HG03439 (cell line): ENCODE measurements at regions not wholly inside any gene's neighbourhood (a gene's known extent, or its start where the extent isn't known, plus 50 kb on each side); places are given as distances from the start of the nearest gene placed in this dataset.

ENCODE experiments used
- ATAC-seq: cut with Tn5 transposase; IDR thresholded peaks from one replicate; pipeline ENCODE4 v1.9.1; 2021; ENCODE audit warnings: mild to moderate bottlenecking, moderate library complexity; ENCODE audit not compliant: unreplicated experiment

GRCh38 chr2:217691920-217692666, 310.7 kb downstream of the TNS1 start:
- no peak for ATAC-seq

- no peak for ATAC-seq
These were observed 311.3 kb downstream of the TNS1 start for GRCh38 chr2:217691516-217691915.

GRCh38 chr2:217689053-217689452, 313.7 kb downstream of the TNS1 start:
- ATAC-seq = no peak

- no peak for ATAC-seq
These were observed 314.3 kb downstream of the TNS1 start for GRCh38 chr2:217688494-217688893.

GRCh38 chr2:217687771-217688170, 315.0 kb downstream of the TNS1 start:
- ATAC-seq = no peak

GRCh38 chr2:217685255-217685605, 317.6 kb downstream of the TNS1 start:
- no peak for ATAC-seq

GRCh38 chr2:217684431-217685254, 318.2 kb downstream of the TNS1 start:
- no peak for ATAC-seq

- ATAC-seq = no peak
These were observed 319.5 kb downstream of the TNS1 start for GRCh38 chr2:217683106-217683870.

- ATAC-seq = no peak
These were observed 321.0 kb downstream of the TNS1 start for GRCh38 chr2:217681791-217682190.

- ATAC-seq = no peak
These were observed 322.4 kb downstream of the TNS1 start for GRCh38 chr2:217680381-217680780.

- ATAC-seq = no peak
These were observed 329.2 kb downstream of the TNS1 start for GRCh38 chr2:217673627-217674026.

GRCh38 chr2:217672472-217672871, 330.3 kb downstream of the TNS1 start:
- no peak for ATAC-seq

- no peak for ATAC-seq
These were observed 330.9 kb downstream of the TNS1 start for GRCh38 chr2:217671871-217672270.

- ATAC-seq = no peak
These were observed 331.7 kb downstream of the TNS1 start for GRCh38 chr2:217671075-217671474.

GRCh38 chr2:217669831-217670230, 333.0 kb downstream of the TNS1 start:
- no peak for ATAC-seq

GRCh38 chr2:217667512-217667911, 335.3 kb downstream of the TNS1 start:
- no peak for ATAC-seq

- ATAC-seq = no peak
These were observed 335.8 kb downstream of the TNS1 start for GRCh38 chr2:217667035-217667434.

- ATAC-seq = no peak
These were observed 336.5 kb downstream of the TNS1 start for GRCh38 chr2:217666338-217666737.

GRCh38 chr2:217664761-217665160, 338.0 kb downstream of the TNS1 start:
- ATAC-seq = no peak

GRCh38 chr2:217662984-217663602, 339.7 kb downstream of the TNS1 start:
- no peak for ATAC-seq

- ATAC-seq = no peak
These were observed 341.4 kb downstream of the TNS1 start for GRCh38 chr2:217661378-217661777.
